G401.6 (cell line): ENCODE measurements at regions not wholly inside any gene's neighbourhood (a gene's known extent, or its start where the extent isn't known, plus 50 kb on each side); places are given as distances from the start of the nearest gene placed in this dataset.

ENCODE experiments used
- FAIRE-seq: peaks from 2 replicates; lab custom pipeline; 2012; peaks lifted over from hg19 to GRCh38; lab: Jason Lieb, UNC

DNA sequence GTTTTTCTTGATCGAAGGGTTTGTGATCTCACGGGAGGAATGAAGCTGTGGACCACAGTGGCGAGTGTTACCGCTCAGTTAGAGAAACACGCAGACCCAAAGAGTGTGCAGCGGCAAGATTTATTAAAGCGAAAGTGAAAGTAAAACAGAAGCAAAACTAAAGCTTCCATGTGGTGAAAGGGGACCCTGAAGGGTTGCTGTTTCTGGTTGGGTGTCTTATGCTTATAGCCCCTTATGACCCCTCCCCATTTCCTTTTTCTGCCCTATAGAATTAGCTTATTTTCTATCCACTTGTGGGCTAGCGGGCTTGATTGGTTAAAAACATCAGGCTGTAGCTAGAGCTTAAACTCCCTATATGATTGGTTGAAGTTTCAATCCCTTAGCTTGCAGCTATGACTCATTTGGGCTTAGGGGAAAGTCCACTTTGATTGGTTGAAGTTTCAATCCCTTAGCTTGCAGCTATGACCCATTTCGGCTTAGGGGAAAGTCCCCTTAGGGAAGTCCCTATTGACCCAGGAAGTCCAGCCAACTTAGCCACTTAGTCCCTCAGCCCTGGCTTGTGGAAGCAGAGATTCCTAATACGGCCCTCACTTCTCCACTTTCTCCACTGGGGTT lies 171.2 kb upstream of the NWD2 start:
- FAIRE-seq: no peak

GRCh38 chr4:37082912-37083311 lies 161.6 kb upstream of the NWD2 start:
- FAIRE-seq: no peak

- FAIRE-seq: no peak
Measured at GRCh38 chr4:37095925-37096324, 148.6 kb upstream of the NWD2 start.

DNA sequence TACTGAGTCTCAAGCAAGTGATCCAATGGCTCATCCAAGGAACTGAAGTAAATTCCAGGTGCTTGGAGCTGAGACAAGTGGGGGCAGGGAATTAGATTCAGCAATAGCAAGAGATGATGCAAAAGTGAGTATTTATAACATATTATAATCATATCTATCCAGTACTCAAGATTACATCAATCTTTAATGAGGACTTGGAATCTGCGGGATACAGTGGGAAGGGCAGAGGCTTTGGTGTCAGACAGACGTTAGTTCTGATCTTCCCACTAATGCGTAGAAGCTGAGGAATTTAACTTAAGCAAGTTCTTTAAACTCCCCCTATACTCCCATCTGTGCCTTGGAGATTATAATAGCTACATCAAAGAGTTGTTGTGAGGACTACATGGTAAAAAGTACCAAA lies 143.4 kb upstream of the NWD2 start:
- FAIRE-seq: no peak

DNA sequence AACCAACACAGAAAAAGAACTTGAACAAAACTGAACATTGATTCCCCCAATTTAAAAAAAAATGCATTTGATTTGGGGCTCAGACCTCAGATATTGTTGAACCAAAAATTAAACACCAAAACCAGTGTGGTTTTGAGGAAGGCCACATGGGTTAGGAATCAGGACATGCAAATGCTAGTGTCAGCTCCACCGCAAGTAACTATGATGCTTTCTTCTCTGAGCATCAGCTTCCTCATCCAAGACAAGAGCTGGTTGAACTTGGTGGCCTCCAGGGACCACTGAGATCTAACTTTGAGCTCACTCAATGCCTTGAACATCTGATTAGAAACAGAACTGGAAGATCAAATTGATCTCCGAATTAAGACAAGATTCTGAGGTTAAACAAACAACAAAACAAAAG lies 142.9 kb upstream of the NWD2 start:
- FAIRE-seq: no peak

DNA sequence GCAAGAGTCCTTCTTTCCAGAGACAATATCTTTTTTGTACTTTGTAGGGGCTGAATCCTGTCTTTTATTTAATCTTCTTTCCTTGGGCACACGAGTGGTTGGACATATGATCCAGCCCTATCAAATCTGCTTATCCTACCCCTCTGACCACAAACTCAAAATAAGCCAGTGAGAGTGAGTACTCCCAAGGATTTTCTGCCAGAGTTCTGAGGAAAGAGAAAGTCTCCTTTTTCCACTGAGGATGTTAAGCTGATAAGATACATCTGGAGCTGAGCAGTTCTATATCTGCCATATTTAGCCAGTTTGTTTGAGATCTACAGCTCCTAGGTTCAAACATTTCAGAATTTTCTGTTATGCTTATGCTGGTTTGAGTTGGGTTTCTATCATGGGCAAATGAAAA lies 134.8 kb upstream of the NWD2 start:
- FAIRE-seq: no peak

GRCh38 chr4:37124800-37125199 lies 119.7 kb upstream of the NWD2 start:
- no peak for FAIRE-seq

GRCh38 chr4:37126051-37126450 lies 118.5 kb upstream of the NWD2 start:
- FAIRE-seq: no peak

DNA sequence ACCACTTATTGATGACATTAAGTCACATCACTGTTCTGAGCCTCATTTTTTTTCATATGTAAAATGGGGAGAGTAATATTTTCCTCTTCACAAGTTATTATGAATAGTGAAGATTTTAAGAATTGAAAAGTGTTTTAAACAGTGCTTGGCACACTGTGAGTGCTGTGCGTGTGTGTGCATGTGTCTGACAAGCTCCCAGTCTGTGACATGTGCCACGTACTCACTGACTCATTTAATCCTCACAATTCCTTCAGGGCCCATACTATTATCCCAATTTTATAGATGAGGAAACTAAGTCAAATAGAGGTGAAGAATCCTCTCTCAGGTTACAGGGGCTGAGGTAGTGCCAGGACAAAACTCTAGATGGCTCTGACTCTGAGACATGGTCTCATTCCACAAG lies 114.1 kb upstream of the NWD2 start:
- FAIRE-seq: no peak

DNA sequence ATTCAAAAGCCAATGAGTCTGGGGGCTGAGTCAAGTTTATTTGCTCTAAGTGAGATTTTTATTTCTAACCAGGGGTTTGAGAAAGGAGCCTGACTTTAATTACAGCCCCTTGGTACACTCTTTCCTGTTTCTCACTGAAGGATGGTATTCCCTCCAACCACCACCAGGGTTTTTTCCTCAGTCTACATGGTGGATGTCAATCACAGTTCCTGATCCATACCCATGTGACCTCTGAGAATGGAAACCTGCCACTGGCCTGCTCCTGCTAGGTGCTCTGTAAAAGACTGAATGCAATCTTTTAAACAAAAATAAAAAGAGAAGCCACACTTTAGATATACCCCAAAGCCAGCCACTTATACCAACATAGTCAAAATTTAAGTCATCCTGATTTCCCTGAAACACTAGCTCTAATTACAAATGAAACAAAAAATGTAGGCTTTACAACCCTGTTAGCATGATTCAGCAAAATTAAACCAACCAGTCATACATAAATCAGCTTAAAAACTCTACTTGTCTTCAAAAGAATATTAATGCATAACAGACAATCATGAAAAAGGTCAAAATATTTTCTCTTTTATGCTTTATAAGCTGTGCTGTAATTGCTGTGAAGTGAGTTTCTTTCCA lies 112.1 kb upstream of the NWD2 start:
- FAIRE-seq: no peak

- FAIRE-seq: no peak
Measured at GRCh38 chr4:37132975-37133360, 111.6 kb upstream of the NWD2 start.

DNA sequence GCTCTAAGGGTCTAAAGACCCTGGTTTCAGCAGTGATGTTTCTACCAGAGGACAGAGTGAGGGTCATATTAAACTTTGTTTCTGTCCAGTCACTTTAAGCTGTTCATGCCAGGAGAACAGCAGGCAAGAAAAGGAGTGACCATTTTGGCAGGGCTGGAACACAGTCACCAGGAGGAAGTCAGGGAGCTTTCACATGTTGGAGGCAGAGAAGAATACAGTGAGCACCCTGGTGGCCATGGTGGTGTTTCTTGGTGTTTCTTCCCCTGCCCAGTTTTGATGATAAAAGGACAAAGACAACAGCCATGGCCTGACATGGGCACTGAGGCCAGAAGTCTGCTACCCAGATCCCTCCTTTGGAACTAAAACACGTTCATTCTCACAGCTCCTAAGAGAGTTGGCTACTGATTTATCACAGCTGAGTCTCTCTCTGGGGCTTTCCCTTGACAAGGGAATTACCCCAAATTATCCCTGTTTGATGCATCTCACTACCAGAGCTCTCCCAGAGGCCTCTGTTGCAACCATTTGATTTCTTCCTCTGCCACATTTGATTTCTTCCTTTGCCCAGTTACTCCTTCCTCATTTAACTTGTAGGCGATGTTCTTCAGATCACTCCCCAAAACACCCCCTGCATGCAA lies 106.4 kb upstream of the NWD2 start:
- no peak for FAIRE-seq

GRCh38 chr4:37138789-37139188 lies 105.8 kb upstream of the NWD2 start:
- no peak for FAIRE-seq

DNA sequence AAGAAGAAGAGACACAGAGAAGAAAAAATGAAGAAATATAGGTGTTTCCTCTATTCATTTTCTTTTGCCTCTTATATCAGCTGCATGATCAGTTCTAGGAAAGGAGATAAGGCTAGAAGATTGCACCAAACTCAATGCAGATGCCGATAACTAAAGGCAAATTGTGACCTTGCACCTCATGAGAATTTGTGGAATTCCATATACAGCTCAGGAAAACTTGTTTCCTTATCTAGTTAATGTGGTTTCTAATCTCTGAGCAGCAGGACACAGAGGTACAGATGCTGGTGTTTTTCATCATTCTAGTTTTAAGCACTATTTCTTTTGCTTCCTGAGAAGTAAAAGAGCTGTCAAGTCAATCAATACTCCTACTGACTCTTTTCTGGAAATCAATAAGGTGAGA lies 104.6 kb upstream of the NWD2 start:
- FAIRE-seq: no peak

DNA sequence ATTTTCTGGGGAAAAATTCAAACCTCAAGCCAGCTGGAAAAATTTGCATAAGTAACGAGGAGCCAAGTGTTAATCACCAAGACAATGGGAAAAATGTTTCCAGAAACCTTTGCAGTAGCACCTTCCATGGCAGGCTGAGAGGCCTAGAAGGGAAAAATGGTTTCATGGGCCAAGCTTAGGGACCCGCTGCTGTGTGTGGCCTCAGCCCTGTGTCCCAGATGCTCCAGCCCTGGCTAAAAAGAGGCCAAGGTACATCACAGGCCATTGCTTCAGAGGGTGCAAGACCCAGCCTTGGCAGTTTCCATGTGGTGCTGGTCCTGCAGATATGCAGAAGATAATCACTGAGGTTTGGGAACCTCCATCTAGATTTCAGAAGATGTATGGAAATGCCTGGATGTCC lies 98.3 kb upstream of the NWD2 start:
- FAIRE-seq: no peak

- no peak for FAIRE-seq
Measured at GRCh38 chr4:37157476-37158167, 86.9 kb upstream of the NWD2 start.

DNA sequence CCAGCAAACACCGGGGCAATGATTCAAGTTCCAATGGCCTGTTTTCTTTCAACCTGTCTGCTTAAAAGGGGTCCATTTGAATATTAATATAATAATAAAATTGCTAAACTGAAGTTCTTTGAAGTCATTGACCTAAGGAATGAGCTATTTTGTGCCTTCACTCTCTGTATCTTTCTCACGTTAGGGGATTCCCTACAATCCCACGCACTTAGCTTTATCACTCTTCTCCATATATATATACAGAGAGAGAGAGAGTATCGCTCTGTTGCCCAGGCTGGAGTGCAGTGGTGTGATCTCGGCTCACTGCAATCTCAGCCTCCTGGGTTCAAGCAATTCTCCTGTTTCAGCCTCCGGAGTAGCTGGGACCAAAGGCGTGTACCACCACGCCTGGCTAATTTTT lies 83.9 kb upstream of the NWD2 start:
- FAIRE-seq: no peak

GRCh38 chr4:37165844-37166243 lies 78.7 kb upstream of the NWD2 start:
- FAIRE-seq: no peak

DNA sequence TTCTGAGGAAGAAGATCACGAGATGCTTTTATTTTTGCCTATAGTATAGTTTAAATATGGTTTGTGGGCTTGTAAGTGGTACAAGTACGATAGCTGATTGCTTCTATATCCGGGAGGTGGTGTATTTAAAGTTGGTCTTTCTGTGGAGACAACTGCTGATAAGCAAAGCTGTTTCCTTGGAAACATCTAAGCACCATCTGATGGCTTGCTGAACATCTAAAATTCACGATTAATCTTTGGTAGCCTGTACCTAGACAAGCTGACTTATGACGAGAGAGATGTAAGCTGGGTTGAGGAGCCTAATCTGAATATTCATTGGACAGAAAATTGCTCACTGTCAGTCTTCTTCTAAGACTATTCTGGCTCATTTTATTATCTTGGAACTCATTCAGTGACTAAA lies 74.6 kb upstream of the NWD2 start:
- no peak for FAIRE-seq

DNA sequence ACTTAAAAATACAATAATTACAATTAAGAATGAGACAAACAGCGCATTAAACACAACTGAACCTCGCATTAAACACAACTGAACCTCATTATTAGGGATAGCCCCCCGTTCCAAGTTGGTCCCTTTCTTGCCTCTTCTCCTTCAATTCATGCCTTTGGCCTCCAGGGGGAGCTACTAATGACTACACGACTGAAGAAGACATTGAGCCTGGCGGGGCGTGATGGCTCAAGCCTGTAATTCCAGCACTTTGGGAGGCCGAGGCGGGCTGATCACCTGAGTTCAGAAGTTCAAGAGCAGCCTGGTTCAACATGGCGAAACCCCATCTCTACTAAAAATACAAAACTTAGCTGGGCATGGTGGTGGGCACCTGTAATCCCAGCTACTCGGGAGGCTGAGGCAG lies 56.4 kb upstream of the NWD2 start:
- no peak for FAIRE-seq
